ENCODE measurements at regions not wholly inside any gene's neighbourhood (a gene's known extent, or its start where the extent isn't known, plus 50 kb on each side); places are given as distances from the start of the nearest gene placed in this dataset.
A peak's percentile ranks its signal among the peaks of the same experiment; 100 is the strongest.

DNA sequence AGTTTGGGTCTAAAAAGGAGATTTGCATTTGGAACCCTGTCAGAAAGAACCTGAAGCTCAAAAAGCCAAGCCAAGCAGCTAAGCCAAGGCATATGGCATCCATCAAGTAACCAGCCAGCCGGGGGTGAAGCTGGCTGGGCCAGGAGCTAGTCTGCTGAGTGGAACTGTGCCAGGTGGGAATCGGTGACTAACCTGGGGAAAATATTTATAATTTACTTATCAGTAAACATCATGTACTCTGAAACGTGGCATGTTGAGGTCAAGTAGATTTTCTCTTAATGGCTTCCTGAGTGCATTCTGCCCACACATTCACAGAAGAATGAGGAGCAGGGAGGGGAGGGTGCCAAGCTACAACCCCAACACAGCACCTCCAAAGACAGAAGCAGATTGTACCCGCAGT lies 70.5 kb upstream of the SESN3 start:
- peak; percentile 15 to 25 for DNase-seq
- TF ChIP-seq POLR2A (IDR thresholded peaks at IDR 0.05), result no peak
- TF ChIP-seq CTCF (IDR thresholded peaks at IDR 0.05), result no peak
- Histone ChIP-seq H3K27ac (no peak overlapping the region), H3K9me3 (no peaks in the 10 kb centered on the region), H3K36me3 (no peaks in the 10 kb centered on the region), H3K27me3 (no peaks in the 10 kb centered on the region), H3K4me1 (peaks cover 8 to 16% of the 10 kb centered on the region in 2 donors), H3K4me3 (replicated peaks in 1 of 3) (no peak overlapping the region)
- 63 to 70% methylated on average over 4 of the region's 4 CpGs for WGBS, 2 donors
- intact Hi-C loops (cut with DNase I), result no loop called here

DNA sequence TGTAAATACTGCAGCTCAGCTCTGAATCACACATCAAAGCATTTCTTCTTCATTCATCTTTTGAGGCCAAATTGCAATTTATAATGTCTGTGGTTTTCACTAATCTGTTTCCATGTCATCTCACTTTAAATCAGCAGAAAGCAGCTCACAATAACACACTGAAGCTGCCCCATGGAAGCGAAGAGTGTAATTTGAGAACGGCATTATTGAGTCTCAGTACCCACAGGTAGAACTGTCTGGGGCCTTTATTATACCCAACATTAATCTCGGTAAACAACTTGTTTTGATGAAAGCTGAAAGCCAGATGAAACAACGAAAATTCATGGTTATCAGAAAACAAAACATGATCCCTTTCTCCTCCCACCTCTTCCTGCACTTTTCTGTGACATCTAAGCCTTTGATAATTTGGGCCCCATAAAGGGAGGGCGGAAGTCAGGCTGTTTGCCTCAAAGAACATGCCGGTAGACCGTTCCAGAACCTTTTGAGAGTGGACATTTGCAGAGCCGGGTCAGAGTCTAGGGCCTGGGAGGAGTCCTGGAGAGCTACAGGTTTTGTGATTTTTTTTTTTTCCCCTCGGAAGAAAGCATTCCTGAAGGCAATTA lies 68.2 kb upstream of the SESN3 start:
- Histone ChIP-seq H3K9me3 (no peaks in the 10 kb centered on the region), H3K27ac (no peak overlapping the region), H3K27me3 (no peaks in the 10 kb centered on the region), H3K4me3 (replicated peaks in 1 of 3) (no peak overlapping the region), H3K4me1 (peaks cover 17 to 28% of the 10 kb centered on the region in 2 donors), H3K36me3 (no peaks in the 10 kb centered on the region)
- intact Hi-C loops (cut with DNase I), result no loop called here
- TF ChIP-seq POLR2A (IDR thresholded peaks at IDR 0.05), result no peak
- no peak for TF ChIP-seq CTCF (IDR thresholded peaks at IDR 0.05)
- WGBS, 2 donors, result 52 to 60% methylated on average over 9 of the region's 9 CpGs
- no peak for DNase-seq

DNA sequence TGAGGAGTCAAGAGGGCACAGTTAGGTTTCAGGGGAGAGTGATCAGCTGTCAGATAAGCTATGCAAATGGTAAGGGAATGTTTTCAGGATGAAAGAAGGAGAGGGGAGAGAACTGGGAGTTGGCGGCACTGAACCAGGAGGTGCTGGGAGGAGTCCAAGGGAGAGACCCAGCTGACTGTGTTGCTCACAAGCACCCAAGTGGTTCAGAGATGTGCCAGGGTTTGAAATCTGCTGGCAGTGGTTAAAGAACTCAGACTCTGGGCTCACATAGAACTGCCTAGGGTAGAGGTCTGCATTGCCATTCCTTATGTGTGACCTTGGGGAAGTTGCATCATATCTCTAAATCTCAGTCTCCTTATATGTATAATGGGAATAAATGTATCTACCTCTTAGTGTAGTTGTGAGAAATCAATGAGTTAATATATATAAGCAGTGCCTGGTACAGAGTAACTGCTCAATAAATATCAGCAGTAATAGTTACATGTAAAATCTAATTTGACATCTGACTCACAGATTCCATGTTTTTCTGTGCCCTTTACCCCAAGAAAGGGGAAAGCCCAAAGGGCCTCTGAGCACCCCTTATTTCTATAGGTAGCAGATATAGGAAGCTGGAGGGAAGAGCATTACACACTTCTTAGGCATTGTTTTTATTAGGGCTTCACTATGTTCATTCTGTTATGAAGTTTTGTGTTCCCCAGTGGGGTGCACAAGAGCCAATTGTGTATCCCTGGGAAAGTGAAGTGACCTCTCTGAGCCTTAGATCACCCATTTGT lies 66.9 kb upstream of the SESN3 start:
- TF ChIP-seq POLR2A (IDR thresholded peaks at IDR 0.05) (no peak), CTCF (IDR thresholded peaks at IDR 0.05) (no peak)
- intact Hi-C loops (cut with DNase I), result no loop called here
- Histone ChIP-seq H3K4me3 (replicated peaks in 1 of 3) (no peak overlapping the region), H3K27ac (peak overlapping the region in 1 of 3 donors; percentile 57), H3K9me3 (no peaks in the 10 kb centered on the region), H3K36me3 (no peaks in the 10 kb centered on the region), H3K4me1 (peaks cover 17 to 28% of the 10 kb centered on the region in 2 donors), H3K27me3 (no peaks in the 10 kb centered on the region)
- WGBS, 2 donors, result 47 to 65% methylated on average over 1 of the region's 1 CpG
- DNase-seq, result peak; percentile 61 to 69

DNA sequence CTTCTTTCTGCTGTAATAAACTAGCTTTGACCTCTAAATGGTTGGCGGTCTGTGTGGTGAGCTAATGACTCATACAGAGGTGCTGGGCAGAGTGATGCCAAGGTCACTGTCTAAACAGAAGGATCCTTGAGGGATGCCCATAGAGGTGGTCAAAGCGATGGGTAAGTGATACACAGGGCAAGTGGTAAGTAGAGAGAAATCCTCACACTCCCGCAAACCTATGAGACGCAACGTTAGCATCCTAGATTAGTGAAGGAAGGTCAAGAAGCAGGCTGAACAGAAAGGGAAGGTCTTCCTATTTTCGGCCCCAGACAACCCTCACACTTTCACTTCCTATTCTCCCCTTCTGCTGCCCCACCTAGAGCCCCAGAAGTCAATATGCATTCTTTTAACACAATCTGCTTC lies 65.6 kb upstream of the SESN3 start:
- DNase-seq, result no peak
- TF ChIP-seq POLR2A (IDR thresholded peaks at IDR 0.05) (no peak), CTCF (IDR thresholded peaks at IDR 0.05) (no peak)
- no peak overlapping the region for H3K4me3 ChIP-seq (replicated peaks in 1 of 3)
- intact Hi-C loops (cut with DNase I), result no loop called here
- H3K27ac ChIP-seq, result peak overlapping the region in 2 of 3 donors; percentile 31 to 57
- WGBS, 2 donors, result 66 to 68% methylated on average over 6 of the region's 6 CpGs
- H3K36me3 ChIP-seq, result no peaks in the 10 kb centered on the region
- H3K9me3 ChIP-seq, result no peaks in the 10 kb centered on the region
- H3K4me1 ChIP-seq, result peaks cover 16 to 28% of the 10 kb centered on the region in 2 donors
- no peaks in the 10 kb centered on the region for H3K27me3 ChIP-seq

DNA sequence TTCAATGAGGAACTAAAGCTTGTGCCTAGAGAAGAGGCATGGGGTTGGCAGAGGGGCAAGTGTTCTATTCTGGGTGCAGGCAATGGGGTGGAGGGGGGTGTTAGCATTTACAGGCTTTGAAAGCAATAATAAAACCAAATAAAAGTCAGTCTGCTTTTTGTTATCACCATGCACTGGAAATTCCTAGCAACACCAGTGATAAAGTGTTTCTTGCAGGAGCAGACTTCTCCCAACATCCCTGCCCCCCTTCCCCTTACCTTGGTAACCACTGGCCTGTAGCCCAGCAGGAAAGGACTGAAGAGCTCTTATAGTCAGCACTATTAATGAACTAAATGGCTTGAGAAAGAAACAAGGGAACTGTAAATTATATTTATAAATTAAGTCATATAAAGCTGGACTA lies 65.2 kb upstream of the SESN3 start:
- Histone ChIP-seq H3K27me3 (no peaks in the 10 kb centered on the region), H3K4me3 (replicated peaks in 1 of 3) (no peak overlapping the region), H3K36me3 (no peaks in the 10 kb centered on the region), H3K27ac (peak overlapping the region in 2 of 3 donors; percentile 21 to 32), H3K9me3 (no peaks in the 10 kb centered on the region), H3K4me1 (peaks cover 13 to 28% of the 10 kb centered on the region in 2 donors)
- DNase-seq, result peak; percentile 84 to 87
- intact Hi-C loops (cut with DNase I), result no loop called here
- TF ChIP-seq POLR2A (IDR thresholded peaks at IDR 0.05) (no peak), CTCF (IDR thresholded peaks at IDR 0.05) (no peak)
